Smooth muscle cell (in vitro differentiated cells): ENCODE measurements at regions not wholly inside any gene's neighbourhood (a gene's known extent, or its start where the extent isn't known, plus 50 kb on each side); places are given as distances from the start of the nearest gene placed in this dataset.
A peak's percentile ranks its signal among the peaks of the same experiment; 100 is the strongest.

ENCODE experiments used
- DNase-seq: peaks from one replicate; lab custom pipeline; 2025; ENCODE audit not compliant: unreplicated experiment; lab: John Stamatoyannopoulos, UW
- H2AFZ ChIP-seq: fragments of 200-600 bp; sonication (generic); 2 replicates; pipeline ENCODE4 v1.6.0; 2016; ENCODE audit warnings: antibody characterized with exemption, low read depth, mild to moderate bottlenecking
- H3F3A ChIP-seq: fragments of 200-600 bp; sonication (generic); 2 replicates; pipeline ENCODE4 v1.6.0; 2017; ENCODE audit warnings: antibody characterized with exemption, low read depth
- H3K27ac ChIP-seq: fragments of 200-600 bp; sonication (generic); 2 replicates; pipeline ENCODE4 v1.5.1; 2016; ENCODE audit warnings: low read depth, mild to moderate bottlenecking
- H3K27me3 ChIP-seq: fragments of 200-600 bp; sonication (generic); 2 replicates; pipeline ENCODE4 v1.6.1; 2016; ENCODE audit warnings: low read depth, mild to moderate bottlenecking
- H3K36me3 ChIP-seq: fragments of 200-600 bp; sonication (generic); 2 replicates; pipeline ENCODE4 v1.5.1; 2016; ENCODE audit warnings: low read depth
- H3K4me1 ChIP-seq: fragments of 200-600 bp; sonication (generic); 2 replicates; pipeline ENCODE4 v1.5.1; 2016; ENCODE audit warnings: low read depth
- H3K4me2 ChIP-seq: fragments of 200-600 bp; sonication (generic); 2 replicates; pipeline ENCODE4 v1.6.0; 2016; ENCODE audit warnings: mild to moderate bottlenecking
- H3K4me3 ChIP-seq: fragments of 200-600 bp; sonication (generic); 2 replicates; pipeline ENCODE4 v1.5.1; 2016; ENCODE audit warnings: mild to moderate bottlenecking
- H3K79me2 ChIP-seq: fragments of 200-600 bp; sonication (generic); 2 replicates; pipeline ENCODE4 v1.6.0; 2016; ENCODE audit warnings: low read depth, mild to moderate bottlenecking
- H3K9ac ChIP-seq: fragments of 200-600 bp; sonication (generic); 2 replicates; pipeline ENCODE4 v1.6.0; 2016; ENCODE audit warnings: low read depth
- H3K9me3 ChIP-seq: fragments of 200-600 bp; sonication (generic); replicated peaks from 2 replicates; pipeline ENCODE4 v1.5.1; 2016; ENCODE audit warnings: low read depth
- H4K20me1 ChIP-seq: fragments of 200-600 bp; sonication (generic); 2 replicates; pipeline ENCODE4 v1.6.0; 2016; ENCODE audit warnings: low read depth
- CTCF ChIP-seq: fragments of 200-600 bp; sonication (generic); IDR thresholded peaks from 2 replicates; pipeline ENCODE4 v1.5.1; 2017; ENCODE audit warnings: borderline replicate concordance, mild to moderate bottlenecking, antibody characterized with exemption; ENCODE audit not compliant: insufficient read depth, poor library complexity, severe bottlenecking
- WGBS: methylation state at CpG from one replicate; pipeline ENCODE4 v1.1.7; 2016; ENCODE audit warnings: low lambda C conversion rate; 5-methylcytosine and 5-hydroxymethylcytosine counted together

GRCh38 chr15:47502041-47502440 is 215.3 kb upstream of the SEMA6D start:
- Histone ChIP-seq H3K4me3 (no peak overlapping the region), H3K9me3 (no peaks in the 10 kb centered on the region), H4K20me1 (no peaks in the 10 kb centered on the region), H3K4me2 (no peak overlapping the region), H3K27me3 (no peaks in the 10 kb centered on the region), H3K36me3 (no peaks in the 10 kb centered on the region), H2AFZ (no peak overlapping the region), H3K9ac (no peak overlapping the region), H3K27ac (no peak overlapping the region), H3F3A (peaks cover 11% of the 10 kb centered on the region), H3K4me1 (peaks cover 13% of the 10 kb centered on the region), H3K79me2 (no peaks in the 10 kb centered on the region)
- no peak for DNase-seq
- WGBS: 91% methylated on average over 6 of the region's 6 CpGs
- TF ChIP-seq CTCF: no peak

DNA sequence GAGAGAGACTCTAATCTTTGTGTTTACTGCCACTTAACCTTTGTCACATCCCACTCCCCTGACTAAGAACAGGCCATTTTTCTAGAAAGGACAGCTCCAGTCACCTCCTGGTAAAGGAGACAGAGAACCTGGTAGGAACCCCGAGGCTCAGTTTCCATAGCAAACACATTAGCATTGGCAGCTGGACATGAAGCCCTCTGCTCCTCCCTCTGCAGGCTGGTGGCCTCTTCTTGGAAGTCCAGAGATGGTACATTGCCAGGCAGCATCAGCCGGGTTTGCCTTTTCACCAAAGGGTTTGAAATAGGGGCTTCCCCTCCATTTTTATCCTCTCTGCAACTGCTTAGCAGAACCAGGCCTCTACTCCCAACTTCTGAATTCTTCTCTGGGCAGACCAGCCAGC is 213.4 kb upstream of the SEMA6D start:
- TF ChIP-seq CTCF: no peak
- peak overlapping the region; percentile 90 for H3K27ac ChIP-seq
- H3K36me3 ChIP-seq: no peaks in the 10 kb centered on the region
- no peaks in the 10 kb centered on the region for H3K27me3 ChIP-seq
- no peaks in the 10 kb centered on the region for H4K20me1 ChIP-seq
- peak overlapping the region; percentile 61 for H2AFZ ChIP-seq
- no peak overlapping the region for H3K4me3 ChIP-seq
- no peak for DNase-seq
- H3K4me1 ChIP-seq: peaks cover 14% of the 10 kb centered on the region
- no peaks in the 10 kb centered on the region for H3K9me3 ChIP-seq
- H3K4me2 ChIP-seq: no peak overlapping the region
- H3K9ac ChIP-seq: no peak overlapping the region
- peaks cover 12% of the 10 kb centered on the region for H3F3A ChIP-seq
- H3K79me2 ChIP-seq: no peaks in the 10 kb centered on the region
- WGBS: 91% methylated on average over 2 of the region's 2 CpGs

DNA sequence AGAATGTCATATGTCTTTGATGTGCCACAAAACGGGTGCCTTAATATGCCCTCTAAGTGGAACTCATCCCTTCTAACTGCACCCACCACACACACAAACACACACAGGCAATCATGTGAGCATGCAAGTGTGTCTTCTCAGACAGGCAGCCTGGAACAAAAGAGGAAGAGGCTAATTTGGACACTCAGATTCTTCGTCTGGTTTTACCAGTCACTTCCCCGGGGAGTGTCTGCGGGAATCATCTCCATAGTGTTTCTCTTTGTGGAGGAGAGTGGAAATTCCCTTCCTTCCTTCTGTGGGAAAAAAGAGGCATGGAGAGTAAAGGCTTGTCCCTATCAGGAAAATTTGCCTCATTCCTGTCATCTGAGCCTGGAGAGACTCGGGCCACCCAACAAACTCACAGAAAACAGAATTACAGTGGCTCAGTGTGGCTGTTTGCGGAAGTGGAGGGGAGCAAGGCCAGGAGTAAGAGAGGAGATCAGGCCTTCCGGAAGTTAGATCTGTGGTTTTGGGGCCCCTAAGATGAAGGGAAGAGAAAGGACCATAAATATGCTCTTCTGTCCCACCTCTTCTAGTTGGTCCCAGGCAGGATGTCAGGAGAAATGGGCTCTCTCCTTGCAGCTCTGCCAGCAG is 212.6 kb upstream of the SEMA6D start:
- Histone ChIP-seq H4K20me1 (no peaks in the 10 kb centered on the region), H3K36me3 (no peaks in the 10 kb centered on the region), H3K9me3 (no peaks in the 10 kb centered on the region), H2AFZ (peak overlapping the region; percentile 61), H3K9ac (peak overlapping the region; percentile 45), H3F3A (peaks cover 12% of the 10 kb centered on the region), H3K4me3 (no peak overlapping the region), H3K27me3 (no peaks in the 10 kb centered on the region), H3K4me2 (peak overlapping the region; percentile 38), H3K4me1 (peaks cover 14% of the 10 kb centered on the region), H3K27ac (peak overlapping the region; percentile 90), H3K79me2 (no peaks in the 10 kb centered on the region)
- 30% methylated on average over 7 of the region's 7 CpGs for WGBS
- no peak for TF ChIP-seq CTCF
- no peak for DNase-seq

DNA sequence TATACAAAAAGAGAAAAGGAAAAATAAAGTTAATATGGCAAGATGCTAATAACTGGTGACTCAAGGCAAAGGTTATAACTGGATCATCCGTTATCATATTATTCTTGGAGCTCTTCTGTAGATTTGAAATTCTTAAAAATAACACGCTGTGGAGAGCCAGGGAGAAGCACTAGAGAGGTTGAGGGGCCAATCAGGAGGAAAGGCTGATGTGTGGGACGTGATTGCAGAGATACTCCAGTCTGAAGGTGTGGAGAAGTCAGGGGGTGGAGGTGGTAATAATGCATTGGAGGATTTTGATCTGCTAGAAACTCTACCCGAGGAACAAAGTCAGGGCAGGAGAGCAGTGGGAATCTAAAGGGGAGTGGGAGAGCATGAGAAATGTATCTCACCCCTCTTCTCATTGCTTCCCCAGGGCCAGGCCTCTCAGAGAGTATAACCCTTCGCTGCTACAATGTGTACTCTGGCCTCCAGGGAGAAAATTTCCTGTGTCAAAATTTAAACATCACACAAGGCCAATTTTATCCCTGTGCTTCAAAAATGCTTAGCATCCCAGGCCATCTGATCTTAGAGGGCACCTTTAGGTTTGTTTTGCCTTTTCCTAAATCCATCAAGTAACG is 211.5 kb upstream of the SEMA6D start:
- no peaks in the 10 kb centered on the region for H3K27me3 ChIP-seq
- no peak overlapping the region for H3K4me3 ChIP-seq
- peak overlapping the region; percentile 43 for H3K9ac ChIP-seq
- TF ChIP-seq CTCF: no peak
- peaks cover 14% of the 10 kb centered on the region for H3K4me1 ChIP-seq
- peak overlapping the region; percentile 75 for H3K4me2 ChIP-seq
- no peaks in the 10 kb centered on the region for H3K36me3 ChIP-seq
- H3F3A ChIP-seq: peaks cover 12% of the 10 kb centered on the region
- no peaks in the 10 kb centered on the region for H3K79me2 ChIP-seq
- DNase-seq: no peak
- 71% methylated on average over 6 of the region's 6 CpGs for WGBS
- H3K9me3 ChIP-seq: no peaks in the 10 kb centered on the region
- no peaks in the 10 kb centered on the region for H4K20me1 ChIP-seq
- peak overlapping the region; percentile 90 for H3K27ac ChIP-seq
- H2AFZ ChIP-seq: peak overlapping the region; percentile 6
